PC-3 (cell line): ENCODE measurements at regions not wholly inside any gene's neighbourhood (a gene's known extent, or its start where the extent isn't known, plus 50 kb on each side); places are given as distances from the start of the nearest gene placed in this dataset.

ENCODE experiments used
- EZH2 ChIP-seq: fragments of 300-600 bp; sonication (generic); IDR thresholded peaks from one replicate; pipeline ENCODE4 v1.6.1; 2017; ENCODE audit warnings: antibody characterized with exemption, mild to moderate bottlenecking, low read length; ENCODE audit not compliant: unreplicated experiment
- EZH2phosphoT487 ChIP-seq: fragments of 300-600 bp; sonication (generic); IDR thresholded peaks from 2 replicates; pipeline ENCODE4 v1.6.1; 2018; ENCODE audit warnings: mild to moderate bottlenecking, antibody characterized with exemption, low read length, borderline replicate concordance
- TF ChIP-seq, protein P1 (sequence below): fragments of 300-600 bp; sonication (generic); conservative IDR thresholded peaks from 2 replicates; pipeline ENCODE4 v1.5.1; 2017; ENCODE audit warnings: antibody characterized with exemption, low read depth, mild to moderate bottlenecking, low read length

DNA sequence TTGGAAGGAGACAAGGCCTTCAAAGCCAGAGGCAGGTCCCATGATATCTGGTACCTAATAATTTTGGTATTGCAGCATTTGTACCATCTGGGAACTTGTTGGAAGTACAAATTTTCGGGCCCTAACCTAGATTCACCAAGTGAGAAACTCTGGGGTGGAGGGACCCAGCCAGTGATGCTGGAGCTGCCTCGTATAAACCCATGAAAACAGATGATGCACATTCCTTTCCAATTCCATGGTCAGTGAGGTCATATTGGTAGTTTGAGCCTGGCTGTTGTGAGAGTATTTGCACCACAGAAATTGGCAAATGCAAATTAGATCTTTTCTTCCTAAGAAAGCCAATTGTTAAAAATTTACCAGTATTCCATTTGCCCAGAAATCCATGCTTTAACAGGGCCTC lies 269.6 kb upstream of the PLXNA2 start:
- TF ChIP-seq, protein P1, sequence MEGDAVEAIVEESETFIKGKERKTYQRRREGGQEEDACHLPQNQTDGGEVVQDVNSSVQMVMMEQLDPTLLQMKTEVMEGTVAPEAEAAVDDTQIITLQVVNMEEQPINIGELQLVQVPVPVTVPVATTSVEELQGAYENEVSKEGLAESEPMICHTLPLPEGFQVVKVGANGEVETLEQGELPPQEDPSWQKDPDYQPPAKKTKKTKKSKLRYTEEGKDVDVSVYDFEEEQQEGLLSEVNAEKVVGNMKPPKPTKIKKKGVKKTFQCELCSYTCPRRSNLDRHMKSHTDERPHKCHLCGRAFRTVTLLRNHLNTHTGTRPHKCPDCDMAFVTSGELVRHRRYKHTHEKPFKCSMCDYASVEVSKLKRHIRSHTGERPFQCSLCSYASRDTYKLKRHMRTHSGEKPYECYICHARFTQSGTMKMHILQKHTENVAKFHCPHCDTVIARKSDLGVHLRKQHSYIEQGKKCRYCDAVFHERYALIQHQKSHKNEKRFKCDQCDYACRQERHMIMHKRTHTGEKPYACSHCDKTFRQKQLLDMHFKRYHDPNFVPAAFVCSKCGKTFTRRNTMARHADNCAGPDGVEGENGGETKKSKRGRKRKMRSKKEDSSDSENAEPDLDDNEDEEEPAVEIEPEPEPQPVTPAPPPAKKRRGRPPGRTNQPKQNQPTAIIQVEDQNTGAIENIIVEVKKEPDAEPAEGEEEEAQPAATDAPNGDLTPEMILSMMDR, result no peak
- TF ChIP-seq EZH2 (no peak), EZH2phosphoT487 (no peak)
